ENCODE measurements at regions not wholly inside any gene's neighbourhood (a gene's known extent, or its start where the extent isn't known, plus 50 kb on each side); places are given as distances from the start of the nearest gene placed in this dataset.

- H3K4me3 ChIP-seq = no peak overlapping the region
- intact Hi-C loops (cut with DNase I) = no loop called here
- H3K27me3 ChIP-seq = no peaks in the 10 kb centered on the region
- no peaks in the 10 kb centered on the region for H3K9me3 ChIP-seq
- no peak for TF ChIP-seq CTCF (IDR thresholded peaks at IDR 0.05)
- DNase-seq (ENCODE audit: low spot score in 2 of 2) = no peak
- H3K36me3 ChIP-seq = no peaks in the 10 kb centered on the region
- no peaks in the 10 kb centered on the region for H3K4me1 ChIP-seq
- H3K27ac ChIP-seq = no peak overlapping the region
Observed at GRCh38 chr14:65804439-65805112, 392.0 kb downstream of the FUT8 start.

- Histone ChIP-seq H3K27me3 (no peaks in the 10 kb centered on the region), H3K36me3 (no peaks in the 10 kb centered on the region), H3K27ac (no peak overlapping the region), H3K4me1 (no peaks in the 10 kb centered on the region), H3K9me3 (no peaks in the 10 kb centered on the region), H3K4me3 (no peak overlapping the region)
- DNase-seq (ENCODE audit: low spot score in 2 of 2) = no peak
- TF ChIP-seq CTCF (IDR thresholded peaks at IDR 0.05) = no peak
- intact Hi-C loops (cut with DNase I) = no loop called here
Observed at GRCh38 chr14:65805113-65805473, 392.6 kb downstream of the FUT8 start.

GRCh38 chr14:65808390-65808789 lies 395.9 kb downstream of the FUT8 start:
- Histone ChIP-seq H3K9me3 (no peaks in the 10 kb centered on the region), H3K27me3 (no peaks in the 10 kb centered on the region), H3K4me1 (no peaks in the 10 kb centered on the region), H3K36me3 (no peaks in the 10 kb centered on the region), H3K4me3 (no peak overlapping the region), H3K27ac (no peak overlapping the region)
- intact Hi-C loops (cut with DNase I) = no loop called here
- DNase-seq (ENCODE audit: low spot score in 2 of 2) = no peak
- no peak for TF ChIP-seq CTCF (IDR thresholded peaks at IDR 0.05)

GRCh38 chr14:65810322-65810721 lies 397.8 kb downstream of the FUT8 start:
- H3K4me3 ChIP-seq = no peak overlapping the region
- H3K4me1 ChIP-seq = no peaks in the 10 kb centered on the region
- H3K36me3 ChIP-seq = no peaks in the 10 kb centered on the region
- no peaks in the 10 kb centered on the region for H3K9me3 ChIP-seq
- H3K27ac ChIP-seq = no peak overlapping the region
- TF ChIP-seq CTCF (IDR thresholded peaks at IDR 0.05) = no peak
- intact Hi-C loops (cut with DNase I) = no loop called here
- H3K27me3 ChIP-seq = no peaks in the 10 kb centered on the region
- no peak for DNase-seq (ENCODE audit: low spot score in 2 of 2)

- Histone ChIP-seq H3K9me3 (no peaks in the 10 kb centered on the region), H3K4me1 (no peaks in the 10 kb centered on the region), H3K36me3 (no peaks in the 10 kb centered on the region), H3K27ac (no peak overlapping the region), H3K27me3 (no peaks in the 10 kb centered on the region), H3K4me3 (no peak overlapping the region)
- TF ChIP-seq CTCF (IDR thresholded peaks at IDR 0.05) = no peak
- intact Hi-C loops (cut with DNase I) = no loop called here
- DNase-seq (ENCODE audit: low spot score in 2 of 2) = no peak
Observed at GRCh38 chr14:65813760-65814384, 401.3 kb downstream of the FUT8 start.

Measured in ascending aorta (tissue), 2 donors.